D341Med (cell line): ENCODE measurements at regions not wholly inside any gene's neighbourhood (a gene's known extent, or its start where the extent isn't known, plus 50 kb on each side); places are given as distances from the start of the nearest gene placed in this dataset.

Experiments
- DNase-seq: peaks from one replicate; pipeline ENCODE4 v3.0.0; 2012; ENCODE audit warnings: low spot score

- no peak for DNase-seq
Measured at GRCh38 chr15:47473106-47473725, 244.1 kb upstream of the SEMA6D start.

GRCh38 chr15:47473832-47474231, 243.5 kb upstream of the SEMA6D start:
- no peak for DNase-seq

DNA sequence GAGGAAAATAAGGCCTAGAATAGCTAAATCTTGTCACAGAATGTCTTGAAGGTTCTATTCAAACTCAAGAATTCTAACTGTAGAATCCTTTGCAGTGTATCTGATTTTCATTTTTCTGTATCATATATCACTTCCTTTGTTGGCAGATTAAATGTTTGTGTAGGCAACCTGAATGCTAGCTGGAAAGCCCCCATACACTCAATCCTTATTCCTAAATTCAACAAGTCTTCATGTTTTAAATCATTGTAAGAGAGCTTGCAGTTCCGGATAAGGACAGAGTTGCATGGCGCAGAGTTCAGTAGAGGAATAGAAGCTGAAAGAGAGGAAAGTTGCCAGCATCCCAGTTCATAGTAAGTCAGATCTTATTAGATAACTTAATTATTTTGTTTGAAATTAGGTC, 242.0 kb upstream of the SEMA6D start:
- no peak for DNase-seq

DNA sequence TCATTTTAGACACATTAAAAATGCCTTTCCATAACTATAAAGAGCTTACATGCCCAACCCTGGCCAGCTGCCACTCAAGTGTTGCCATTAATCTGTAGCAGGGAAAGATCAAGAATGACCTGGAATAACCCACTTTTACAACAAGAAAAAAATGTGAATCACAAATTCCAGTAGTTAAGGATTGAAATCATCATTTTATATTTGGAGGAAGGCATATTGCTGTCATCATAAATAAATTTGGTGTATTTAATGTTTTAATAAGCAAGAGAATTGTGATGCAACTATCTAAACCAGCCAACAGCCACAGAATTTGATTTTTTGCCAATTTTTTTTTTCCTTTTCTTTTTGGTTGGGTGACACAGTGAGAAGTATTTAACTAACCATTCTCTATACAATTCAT, 240.0 kb upstream of the SEMA6D start:
- DNase-seq: peak; percentile 37

DNA sequence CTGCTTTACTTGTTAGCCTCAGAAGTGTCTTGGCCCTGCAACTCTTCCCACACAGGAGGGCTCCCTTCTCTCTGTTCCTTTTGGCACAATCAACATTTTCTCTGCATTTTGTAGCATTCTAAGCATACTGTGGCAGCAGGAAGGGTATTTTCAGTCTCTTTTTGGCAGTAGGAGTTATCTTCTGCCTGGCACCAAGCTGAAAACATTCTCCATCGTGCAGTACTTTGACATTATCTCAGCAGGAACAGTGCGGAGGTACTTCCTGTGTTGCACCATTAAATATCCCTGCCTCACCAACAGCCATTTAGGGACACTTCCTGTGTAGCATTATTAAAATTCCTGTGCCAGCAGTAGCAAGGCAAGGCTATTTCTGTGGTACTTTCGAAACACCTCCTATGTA, 233.2 kb upstream of the SEMA6D start:
- no peak for DNase-seq

GRCh38 chr15:47484997-47485396, 232.3 kb upstream of the SEMA6D start:
- no peak for DNase-seq

DNA sequence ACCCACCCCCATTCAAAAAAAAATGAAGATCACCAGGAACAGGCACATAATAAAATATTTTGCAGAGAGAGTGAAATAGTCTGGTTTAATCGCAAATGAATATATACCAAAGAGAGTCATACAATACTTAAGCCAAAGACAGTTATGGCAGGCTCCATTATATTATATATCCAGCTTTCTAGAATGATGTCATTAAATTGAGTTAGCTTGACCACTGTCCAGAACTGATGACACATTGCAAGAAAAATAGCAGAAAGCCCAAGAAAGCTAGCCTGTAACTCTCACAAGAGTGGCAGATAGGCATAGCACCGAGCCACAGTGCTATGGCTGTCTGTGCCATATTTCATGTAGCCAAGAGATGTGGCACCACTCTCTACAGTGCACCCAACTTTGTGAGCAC, 231.9 kb upstream of the SEMA6D start:
- DNase-seq: no peak

DNA sequence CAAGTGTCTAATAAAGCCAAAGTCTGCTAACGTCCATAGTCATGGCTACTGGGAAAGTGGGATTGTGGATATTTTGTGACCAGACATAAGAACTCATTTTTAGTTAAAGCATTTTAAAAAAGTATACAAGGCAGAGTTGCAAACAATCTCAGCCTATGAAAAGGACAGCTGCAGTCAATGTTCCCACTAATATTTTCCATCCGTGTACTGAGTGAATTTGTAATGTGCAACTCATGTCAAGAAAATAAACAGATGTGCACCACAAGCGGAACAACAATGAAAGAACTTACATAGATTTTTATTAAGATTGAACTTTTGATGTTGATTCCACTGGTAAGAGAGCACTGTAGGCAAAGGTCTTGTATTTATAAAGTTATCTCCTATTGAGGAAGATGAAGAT, 231.3 kb upstream of the SEMA6D start:
- DNase-seq: no peak

DNA sequence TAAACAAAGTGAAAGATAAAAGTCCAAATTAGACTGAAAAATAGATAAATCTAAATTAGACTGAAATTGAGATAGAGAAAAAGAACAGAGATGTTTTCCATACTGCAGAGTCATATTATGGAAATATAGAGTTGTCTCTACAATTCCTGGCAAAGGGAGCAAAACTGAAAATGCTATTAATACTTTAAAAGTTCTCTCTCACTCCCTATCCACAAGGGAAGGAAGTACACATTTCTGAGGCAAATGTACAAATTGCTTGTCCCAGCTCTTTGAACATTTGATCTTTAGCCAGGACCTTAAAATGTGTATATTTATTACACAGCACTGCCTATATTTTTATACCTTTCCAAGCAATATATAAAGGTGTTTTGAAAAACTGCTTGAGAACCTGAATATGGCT, 225.1 kb upstream of the SEMA6D start:
- no peak for DNase-seq

- no peak for DNase-seq
Measured at GRCh38 chr15:47493357-47494247, 223.7 kb upstream of the SEMA6D start.

DNA sequence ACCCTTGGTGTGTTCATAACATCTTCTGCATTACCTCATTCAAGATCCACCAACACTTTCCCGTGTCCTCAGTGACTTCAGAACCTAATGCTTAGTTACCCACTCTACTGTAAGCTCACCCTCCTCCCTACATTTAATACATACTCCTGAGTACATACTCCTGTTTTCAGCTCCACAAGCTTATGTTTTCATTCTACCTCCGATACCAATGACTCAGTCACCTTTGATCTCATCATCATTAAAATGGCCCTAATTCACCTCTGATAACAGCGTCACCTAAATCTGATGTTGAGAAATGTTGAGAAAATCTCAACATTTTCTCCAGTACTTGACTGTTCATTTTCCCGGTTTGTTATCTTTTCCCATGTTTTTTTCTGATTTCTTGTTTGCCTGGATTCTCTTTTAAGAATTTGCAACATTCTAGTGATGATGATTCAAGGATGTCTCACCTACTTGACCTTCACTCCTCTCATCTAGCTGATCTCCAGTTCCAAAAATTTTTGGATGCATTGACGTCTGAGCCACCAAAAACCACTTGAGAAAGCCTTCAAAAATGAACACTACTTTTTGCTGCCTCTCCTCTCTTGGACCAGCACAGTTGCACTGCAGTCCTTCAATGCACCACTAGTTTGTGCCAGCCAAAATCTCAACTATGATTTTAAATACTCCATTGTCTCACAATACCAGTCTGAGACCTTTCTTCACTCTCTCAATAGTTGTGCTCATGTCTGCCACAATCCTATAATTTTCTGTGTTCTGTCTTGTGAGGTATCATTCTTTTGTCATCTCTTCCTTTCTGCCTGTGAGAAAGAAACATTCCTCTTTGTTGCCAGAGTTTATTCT, 220.7 kb upstream of the SEMA6D start:
- no peak for DNase-seq

GRCh38 chr15:47500842-47501241, 216.5 kb upstream of the SEMA6D start:
- no peak for DNase-seq

DNA sequence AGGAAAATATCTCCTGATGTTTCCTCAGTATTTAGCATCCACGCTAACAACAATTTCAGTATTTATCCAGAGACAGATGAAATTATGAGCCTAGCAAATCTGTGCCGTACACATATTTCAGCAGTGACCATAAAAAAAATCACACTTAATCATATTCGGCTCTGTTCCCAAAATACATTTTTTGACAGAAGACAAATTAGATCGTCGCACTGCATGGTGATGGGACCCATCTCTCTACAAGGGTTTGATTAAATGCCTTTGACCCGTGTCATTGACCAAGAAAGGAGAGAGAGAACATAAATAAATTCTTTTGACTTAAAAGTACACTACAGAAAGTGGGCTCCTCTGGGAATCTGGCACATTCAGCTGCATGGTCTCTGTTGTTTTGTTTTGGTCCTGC, 215.3 kb upstream of the SEMA6D start:
- no peak for DNase-seq

DNA sequence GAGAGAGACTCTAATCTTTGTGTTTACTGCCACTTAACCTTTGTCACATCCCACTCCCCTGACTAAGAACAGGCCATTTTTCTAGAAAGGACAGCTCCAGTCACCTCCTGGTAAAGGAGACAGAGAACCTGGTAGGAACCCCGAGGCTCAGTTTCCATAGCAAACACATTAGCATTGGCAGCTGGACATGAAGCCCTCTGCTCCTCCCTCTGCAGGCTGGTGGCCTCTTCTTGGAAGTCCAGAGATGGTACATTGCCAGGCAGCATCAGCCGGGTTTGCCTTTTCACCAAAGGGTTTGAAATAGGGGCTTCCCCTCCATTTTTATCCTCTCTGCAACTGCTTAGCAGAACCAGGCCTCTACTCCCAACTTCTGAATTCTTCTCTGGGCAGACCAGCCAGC, 213.4 kb upstream of the SEMA6D start:
- no peak for DNase-seq

GRCh38 chr15:47504624-47505256, 212.6 kb upstream of the SEMA6D start:
- DNase-seq: no peak

- DNase-seq: peak; percentile 45
Measured at GRCh38 chr15:47505712-47506328, 211.5 kb upstream of the SEMA6D start.

- DNase-seq: peak; percentile 63
Measured at GRCh38 chr15:47506329-47507100, 210.8 kb upstream of the SEMA6D start.

GRCh38 chr15:47507221-47507985, 209.9 kb upstream of the SEMA6D start:
- DNase-seq: peak; percentile 60

DNA sequence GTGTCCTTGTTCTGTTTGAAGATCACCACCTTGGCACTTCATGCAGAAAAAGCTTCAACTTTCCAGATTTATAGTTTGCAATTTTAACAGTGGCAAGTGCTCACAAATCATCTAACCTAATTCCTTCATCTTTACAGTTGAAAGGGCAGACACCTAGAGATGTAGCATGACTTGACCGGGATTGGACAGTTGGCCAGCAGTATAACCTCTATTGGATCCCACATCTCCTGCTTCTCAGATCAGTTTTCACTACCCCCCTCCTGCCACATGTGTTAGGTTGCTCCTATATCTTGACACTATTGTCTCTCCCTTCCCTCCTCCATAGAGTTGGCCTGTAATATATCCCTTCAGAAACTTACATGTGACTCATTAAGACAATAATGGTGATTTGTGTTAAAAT, 206.0 kb upstream of the SEMA6D start:
- no peak for DNase-seq

DNA sequence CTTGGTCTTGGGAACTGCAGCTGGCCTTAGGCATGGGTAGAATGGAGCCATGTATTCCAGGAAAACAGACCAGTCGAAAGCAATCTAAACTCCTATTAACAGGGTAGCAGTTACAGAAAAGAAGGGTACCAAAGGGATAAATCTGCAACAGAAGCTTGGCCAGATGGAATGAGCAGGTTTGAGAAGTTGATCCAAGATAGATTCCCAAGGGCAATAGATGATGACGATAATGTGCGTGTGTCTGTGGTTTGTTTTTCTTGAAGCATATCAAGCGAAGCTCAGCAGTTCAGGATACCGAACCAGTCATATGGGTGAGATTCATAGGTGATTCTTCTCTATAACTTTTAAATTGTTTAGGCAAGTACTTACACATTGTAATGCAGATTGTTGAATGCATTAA, 203.8 kb upstream of the SEMA6D start:
- no peak for DNase-seq
